ENCODE measurements at regions not wholly inside any gene's neighbourhood (a gene's known extent, or its start where the extent isn't known, plus 50 kb on each side); places are given as distances from the start of the nearest gene placed in this dataset.

DNA sequence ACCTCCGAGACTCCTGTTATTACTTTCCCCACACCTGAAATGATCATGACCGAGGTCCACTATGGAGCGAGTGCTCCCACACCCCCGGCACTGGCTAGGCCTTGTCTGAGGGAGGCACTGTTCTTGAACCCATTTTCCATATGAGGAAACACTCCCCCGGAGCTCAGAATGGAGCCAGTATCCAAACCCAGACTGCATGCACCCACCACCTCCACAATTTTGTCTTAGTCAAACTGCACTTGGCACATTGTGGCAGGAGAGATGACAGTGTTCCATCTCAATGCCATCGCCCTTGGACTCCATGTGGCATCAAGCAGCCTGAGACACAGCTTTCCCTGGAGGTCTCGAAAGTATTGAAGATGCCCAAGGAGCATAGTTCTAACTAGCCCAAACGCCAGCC is 154.1 kb downstream of the NUP210 start:
- TF ChIP-seq POLR2AphosphoS5 (IDR thresholded peaks at IDR 0.05; ENCODE audit: low read depth, low read length): no peak
- no peak for TF ChIP-seq POLR2A (IDR thresholded peaks at IDR 0.05; ENCODE audit: low read depth, low read length)
